GM12875 (cell line): ENCODE measurements at regions not wholly inside any gene's neighbourhood (a gene's known extent, or its start where the extent isn't known, plus 50 kb on each side); places are given as distances from the start of the nearest gene placed in this dataset.
"Not testable (repeated sequence)": the region's sequence is repeated elsewhere in the genome, so short reads cannot be mapped to it uniquely, and the experiment has no call there.

ENCODE experiments used
- H3K4me3 ChIP-seq: one replicate; pipeline ENCODE4 v1.5.1; 2011; ENCODE audit warnings: low read depth, low read length, control low read depth
- TF ChIP-seq, protein P1 (sequence below): IDR thresholded peaks from 2 replicates; pipeline ENCODE4 v1.5.1; 2011; ENCODE audit warnings: low read depth, mild to moderate bottlenecking, control low read depth, inconsistent platforms, low read length, moderate library complexity, borderline replicate concordance; ENCODE audit not compliant: insufficient read depth

DNA sequence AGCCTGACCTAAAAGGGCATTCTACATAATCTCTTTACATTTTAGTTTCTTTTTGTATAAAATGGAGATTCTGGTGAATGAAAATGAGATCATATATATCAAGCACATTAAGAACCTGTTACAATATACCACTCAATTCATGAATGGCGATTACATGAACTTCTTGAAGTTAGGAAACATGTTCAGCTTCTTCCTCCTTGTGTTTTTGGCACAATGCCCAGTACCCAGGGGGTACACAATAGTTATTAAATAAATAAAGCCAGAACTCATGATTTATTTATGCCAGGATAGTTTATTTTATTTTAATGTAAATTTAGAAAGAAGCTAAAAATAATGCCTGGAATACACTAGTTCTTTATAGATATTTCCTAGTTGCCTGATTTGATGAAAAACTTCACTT is 186.0 kb upstream of the PTGFR start:
- TF ChIP-seq, protein P1, sequence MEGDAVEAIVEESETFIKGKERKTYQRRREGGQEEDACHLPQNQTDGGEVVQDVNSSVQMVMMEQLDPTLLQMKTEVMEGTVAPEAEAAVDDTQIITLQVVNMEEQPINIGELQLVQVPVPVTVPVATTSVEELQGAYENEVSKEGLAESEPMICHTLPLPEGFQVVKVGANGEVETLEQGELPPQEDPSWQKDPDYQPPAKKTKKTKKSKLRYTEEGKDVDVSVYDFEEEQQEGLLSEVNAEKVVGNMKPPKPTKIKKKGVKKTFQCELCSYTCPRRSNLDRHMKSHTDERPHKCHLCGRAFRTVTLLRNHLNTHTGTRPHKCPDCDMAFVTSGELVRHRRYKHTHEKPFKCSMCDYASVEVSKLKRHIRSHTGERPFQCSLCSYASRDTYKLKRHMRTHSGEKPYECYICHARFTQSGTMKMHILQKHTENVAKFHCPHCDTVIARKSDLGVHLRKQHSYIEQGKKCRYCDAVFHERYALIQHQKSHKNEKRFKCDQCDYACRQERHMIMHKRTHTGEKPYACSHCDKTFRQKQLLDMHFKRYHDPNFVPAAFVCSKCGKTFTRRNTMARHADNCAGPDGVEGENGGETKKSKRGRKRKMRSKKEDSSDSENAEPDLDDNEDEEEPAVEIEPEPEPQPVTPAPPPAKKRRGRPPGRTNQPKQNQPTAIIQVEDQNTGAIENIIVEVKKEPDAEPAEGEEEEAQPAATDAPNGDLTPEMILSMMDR: no peak
- H3K4me3 ChIP-seq: no peak overlapping the region

DNA sequence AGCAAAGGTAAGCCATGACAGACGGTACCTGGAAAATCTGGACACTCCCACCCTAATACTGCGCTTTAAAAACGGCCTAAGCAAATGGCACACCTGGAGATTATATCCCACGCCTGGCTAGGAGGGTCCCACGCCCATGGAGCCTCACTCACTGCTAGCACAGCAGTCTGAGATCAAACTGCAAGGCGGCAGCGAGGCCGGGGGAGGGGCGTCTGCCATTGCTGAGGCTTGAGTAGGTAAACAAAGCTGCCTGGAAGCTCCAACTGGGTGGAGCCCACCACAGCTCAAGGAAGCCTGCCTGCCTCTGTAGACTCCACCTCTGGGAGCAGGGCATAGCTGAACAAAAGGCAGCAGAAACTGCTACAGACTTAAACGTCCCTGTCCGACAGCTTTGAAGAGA is 180.5 kb upstream of the PTGFR start:
- H3K4me3 ChIP-seq: not testable (repeated sequence)

DNA sequence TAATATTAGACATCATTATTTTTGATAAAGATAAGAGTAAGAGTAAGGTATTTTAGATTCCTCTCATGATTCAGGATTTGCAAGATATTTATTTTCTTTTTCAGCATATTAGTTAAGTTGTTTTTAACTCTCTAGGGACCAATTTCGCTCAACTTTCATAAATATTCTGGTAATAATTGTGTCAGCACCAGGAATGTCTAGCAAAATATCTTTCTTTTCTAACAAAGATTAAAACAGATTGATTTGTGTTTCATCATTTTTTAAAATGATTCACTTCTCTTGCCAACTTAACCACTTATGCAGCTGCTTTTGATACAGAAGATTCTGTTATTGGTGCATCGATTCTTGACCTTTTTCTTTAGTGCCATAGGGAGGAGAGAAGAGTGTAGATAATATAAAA is 172.8 kb upstream of the PTGFR start:
- TF ChIP-seq, protein P1: no peak
- H3K4me3 ChIP-seq: no peak overlapping the region

DNA sequence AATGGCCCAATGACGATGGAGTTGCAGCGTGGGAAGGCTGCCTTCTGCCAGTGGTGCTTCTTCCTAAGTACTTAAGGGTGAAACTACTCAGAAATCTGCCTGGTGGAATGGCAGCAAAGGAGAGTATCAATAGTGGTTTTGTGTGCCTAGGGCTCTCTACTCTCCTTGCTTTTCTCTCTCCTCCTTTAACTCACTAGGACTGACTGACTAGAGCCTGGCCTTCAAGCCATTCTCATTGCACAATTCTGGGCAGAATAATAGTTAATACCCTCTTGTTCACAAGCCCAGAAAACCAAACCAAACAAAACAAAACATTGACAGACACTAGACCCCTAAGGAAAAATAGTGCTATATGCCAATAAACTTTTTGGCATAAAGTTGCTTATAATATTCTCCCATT is 171.2 kb upstream of the PTGFR start:
- no peak overlapping the region for H3K4me3 ChIP-seq
- TF ChIP-seq, protein P1: no peak

DNA sequence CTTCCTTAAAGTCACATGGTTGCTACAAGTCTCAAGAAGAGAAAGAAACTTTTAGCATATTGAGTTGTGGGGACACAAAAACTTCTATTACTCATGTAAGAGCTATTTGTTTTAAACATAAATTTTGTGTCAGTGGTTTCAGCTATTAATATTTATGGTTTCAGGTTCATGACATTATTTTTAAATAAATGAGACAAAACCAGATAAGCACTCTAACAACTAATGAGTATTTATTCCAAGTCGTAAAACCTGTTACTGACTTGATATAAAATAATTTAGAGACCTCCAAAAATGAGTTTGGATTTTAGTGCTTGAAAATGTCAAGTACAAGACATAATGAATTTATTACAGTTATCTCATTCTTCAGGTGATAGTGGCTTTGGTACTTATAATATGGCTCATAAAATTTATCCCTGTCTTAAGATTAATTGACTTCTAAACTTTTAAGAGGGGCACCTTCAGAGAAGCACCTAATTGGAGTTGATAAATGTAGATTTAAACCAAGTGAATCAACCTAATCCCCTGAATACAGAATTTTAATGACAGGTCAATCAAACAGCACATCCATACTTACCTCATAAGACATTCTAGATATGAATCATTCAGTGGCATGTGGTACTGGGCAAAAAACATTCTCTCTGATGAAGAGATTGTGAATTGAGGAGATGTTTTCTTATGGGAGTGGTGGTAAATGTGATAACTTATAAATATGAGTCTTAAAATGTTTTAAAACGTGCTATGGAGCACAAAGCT is 167.7 kb upstream of the PTGFR start:
- no peak overlapping the region for H3K4me3 ChIP-seq
- TF ChIP-seq, protein P1: no peak

DNA sequence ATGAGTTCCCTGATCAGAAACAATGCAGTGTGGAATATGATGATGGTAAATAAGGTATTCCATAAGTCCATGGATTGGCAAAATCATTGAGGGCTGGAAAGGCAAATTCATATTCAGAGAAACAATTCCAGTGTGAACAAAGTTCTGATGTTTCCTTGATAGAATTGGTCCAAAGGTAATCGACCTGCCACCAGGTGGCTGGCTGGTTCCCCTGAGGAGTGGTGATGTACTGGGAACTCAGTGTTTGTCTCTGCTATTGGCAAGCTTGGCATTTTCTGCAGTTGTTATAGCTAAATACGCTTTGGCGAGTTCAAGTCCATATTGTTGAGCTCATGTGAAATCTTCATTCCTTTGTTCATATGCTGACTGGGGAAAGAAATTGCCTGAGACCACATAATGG is 165.5 kb upstream of the PTGFR start:
- no peak overlapping the region for H3K4me3 ChIP-seq
- TF ChIP-seq, protein P1: no peak

DNA sequence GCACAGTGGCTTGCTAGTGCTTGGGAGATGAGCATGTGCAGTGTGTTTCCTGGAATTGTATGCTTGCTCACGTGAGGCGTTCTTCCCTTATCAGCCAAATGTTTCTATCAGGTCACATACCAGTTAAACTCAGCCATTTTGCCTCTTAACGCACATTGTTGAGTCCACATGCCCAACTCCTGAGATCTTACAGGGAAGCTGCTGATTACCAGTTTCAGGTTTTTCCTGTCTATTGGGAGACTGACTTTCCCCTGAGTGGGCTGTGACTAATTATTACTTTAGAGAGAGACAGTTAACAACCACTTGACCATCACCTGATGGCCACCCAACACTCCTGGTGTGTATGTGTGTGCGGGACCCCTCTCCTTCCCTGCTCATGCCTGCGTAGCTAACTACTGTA is 161.3 kb upstream of the PTGFR start:
- no peak overlapping the region for H3K4me3 ChIP-seq
- TF ChIP-seq, protein P1: no peak
